ENCODE measurements at regions not wholly inside any gene's neighbourhood (a gene's known extent, or its start where the extent isn't known, plus 50 kb on each side); places are given as distances from the start of the nearest gene placed in this dataset.

GRCh38 chr4:79526641-79527565 is 118.9 kb upstream of the GK2 start:
- TF ChIP-seq CTCF (IDR thresholded peaks at IDR 0.05) (no peak), POLR2AphosphoS5 (IDR thresholded peaks at IDR 0.05) (no peak), POLR2A (IDR thresholded peaks at IDR 0.05) (no peak), EP300 (IDR thresholded peaks at IDR 0.05) (no peak)

Data from gastroesophageal sphincter (tissue), 3 donors.